Hepatocyte (in vitro differentiated cells): ENCODE measurements at regions not wholly inside any gene's neighbourhood (a gene's known extent, or its start where the extent isn't known, plus 50 kb on each side); places are given as distances from the start of the nearest gene placed in this dataset.

Experiments
- DNase-seq: peaks from one replicate; pipeline ENCODE4 v3.0.0-alpha.2; 2016; ENCODE audit warnings: low spot score
- H2AFZ ChIP-seq: fragments of 200-600 bp; sonication (generic); 2 replicates; pipeline ENCODE4 v1.6.0; 2016; ENCODE audit warnings: antibody characterized with exemption, mild to moderate bottlenecking
- H3K27ac ChIP-seq: fragments of 200-600 bp; sonication (generic); 2 replicates; pipeline ENCODE4 v1.5.1; 2016; ENCODE audit warnings: mild to moderate bottlenecking
- H3K27me3 ChIP-seq: fragments of 200-600 bp; sonication (generic); 2 replicates; pipeline ENCODE4 v1.6.1; 2016
- H3K36me3 ChIP-seq: fragments of 200-600 bp; sonication (generic); replicated peaks from 2 replicates; pipeline ENCODE4 v1.5.1; 2016; ENCODE audit warnings: low read depth; ENCODE audit not compliant: insufficient read depth
- H3K4me1 ChIP-seq: fragments of 200-600 bp; sonication (generic); 2 replicates; pipeline ENCODE4 v1.5.1; 2016; ENCODE audit warnings: mild to moderate bottlenecking, moderate library complexity; ENCODE audit not compliant: insufficient read depth
- H3K4me2 ChIP-seq: fragments of 200-600 bp; sonication (generic); 2 replicates; pipeline ENCODE4 v1.6.0; 2016
- H3K4me3 ChIP-seq: fragments of 200-600 bp; sonication (generic); 2 replicates; pipeline ENCODE4 v1.5.1; 2016; ENCODE audit warnings: mild to moderate bottlenecking
- H3K79me2 ChIP-seq: fragments of 200-600 bp; sonication (generic); 2 replicates; pipeline ENCODE4 v1.6.0; 2017; ENCODE audit warnings: mild to moderate bottlenecking
- H3K9me2 ChIP-seq: fragments of 200-600 bp; sonication (generic); replicated peaks from 2 replicates; pipeline ENCODE4 v1.6.0; 2017; ENCODE audit warnings: mild to moderate bottlenecking; ENCODE audit not compliant: insufficient read depth
- H3K9me3 ChIP-seq: fragments of 200-600 bp; sonication (generic); 2 replicates; pipeline ENCODE4 v1.5.1; 2016; ENCODE audit warnings: low read depth, mild to moderate bottlenecking
- H4K20me1 ChIP-seq: fragments of 200-600 bp; sonication (generic); 2 replicates; pipeline ENCODE4 v1.6.0; 2016; ENCODE audit warnings: mild to moderate bottlenecking; ENCODE audit not compliant: insufficient read depth, poor library complexity, severe bottlenecking
- CTCF ChIP-seq: fragments of 200-600 bp; sonication (generic); IDR thresholded peaks from 2 replicates; pipeline ENCODE4 v1.5.1; 2016; ENCODE audit warnings: antibody characterized with exemption, mild to moderate bottlenecking; ENCODE audit not compliant: poor library complexity
- EZH2 ChIP-seq: fragments of 200-600 bp; sonication (generic); IDR thresholded peaks from 2 replicates; pipeline ENCODE4 v1.6.1; 2016; ENCODE audit warnings: antibody characterized with exemption, mild to moderate bottlenecking, borderline replicate concordance
- EZH2phosphoT487 ChIP-seq: fragments of 200-600 bp; sonication (generic); IDR thresholded peaks from one replicate; pipeline ENCODE4 v1.6.1; 2018; ENCODE audit warnings: antibody characterized with exemption, mild to moderate bottlenecking, low read depth, moderate library complexity; ENCODE audit not compliant: unreplicated experiment, severe bottlenecking
- WGBS: methylation state at CpG from one replicate; pipeline ENCODE4 v1.1.6; 2016; ENCODE audit warnings: low lambda C conversion rate; ENCODE audit errors: missing lambda C conversion rate; 5-methylcytosine and 5-hydroxymethylcytosine counted together

- no peak overlapping the region for H2AFZ ChIP-seq
- H3K9me3 ChIP-seq: no peaks in the 10 kb centered on the region
- no peaks in the 10 kb centered on the region for H3K27me3 ChIP-seq
- no peaks in the 10 kb centered on the region for H3K9me2 ChIP-seq
- no peaks in the 10 kb centered on the region for H4K20me1 ChIP-seq
- H3K36me3 ChIP-seq: no peaks in the 10 kb centered on the region
- no peak overlapping the region for H3K4me2 ChIP-seq
- no peaks in the 10 kb centered on the region for H3K79me2 ChIP-seq
- 81% methylated on average over 5 of the region's 5 CpGs for WGBS
- no peaks in the 10 kb centered on the region for H3K4me1 ChIP-seq
- no peak overlapping the region for H3K4me3 ChIP-seq
- no peak for DNase-seq
- no peak for TF ChIP-seq EZH2phosphoT487
- no peak for TF ChIP-seq CTCF
- no peak for TF ChIP-seq EZH2
- no peak overlapping the region for H3K27ac ChIP-seq
Measured at GRCh38 chr3:82085851-82086475, 324.5 kb upstream of the GBE1 start.

- Histone ChIP-seq H3K4me2 (no peak overlapping the region), H3K36me3 (no peaks in the 10 kb centered on the region), H3K9me2 (no peaks in the 10 kb centered on the region), H3K27ac (no peak overlapping the region), H3K4me3 (no peak overlapping the region), H2AFZ (no peak overlapping the region), H3K27me3 (no peaks in the 10 kb centered on the region), H3K79me2 (no peaks in the 10 kb centered on the region), H4K20me1 (no peaks in the 10 kb centered on the region), H3K4me1 (no peaks in the 10 kb centered on the region), H3K9me3 (no peaks in the 10 kb centered on the region)
- 84% methylated on average over 3 of the region's 3 CpGs for WGBS
- TF ChIP-seq CTCF (no peak), EZH2 (no peak), EZH2phosphoT487 (no peak)
- no peak for DNase-seq
Measured at GRCh38 chr3:82085356-82085755, 323.9 kb upstream of the GBE1 start.

- no peaks in the 10 kb centered on the region for H3K9me3 ChIP-seq
- no peak overlapping the region for H3K4me3 ChIP-seq
- H3K79me2 ChIP-seq: no peaks in the 10 kb centered on the region
- no peak overlapping the region for H3K27ac ChIP-seq
- no peaks in the 10 kb centered on the region for H4K20me1 ChIP-seq
- H3K9me2 ChIP-seq: no peaks in the 10 kb centered on the region
- DNase-seq: no peak
- no peaks in the 10 kb centered on the region for H3K36me3 ChIP-seq
- no peaks in the 10 kb centered on the region for H3K27me3 ChIP-seq
- H2AFZ ChIP-seq: no peak overlapping the region
- H3K4me2 ChIP-seq: no peak overlapping the region
- TF ChIP-seq EZH2 (no peak), CTCF (no peak), EZH2phosphoT487 (no peak)
- H3K4me1 ChIP-seq: no peaks in the 10 kb centered on the region
- WGBS: 84% methylated on average over 1 of the region's 1 CpG
Measured at GRCh38 chr3:82084824-82085223, 323.4 kb upstream of the GBE1 start.

GRCh38 chr3:82082796-82083195 is 321.4 kb upstream of the GBE1 start:
- no peaks in the 10 kb centered on the region for H3K9me3 ChIP-seq
- no peak overlapping the region for H3K4me2 ChIP-seq
- no peak overlapping the region for H3K27ac ChIP-seq
- H3K27me3 ChIP-seq: no peaks in the 10 kb centered on the region
- DNase-seq: no peak
- H2AFZ ChIP-seq: no peak overlapping the region
- no peaks in the 10 kb centered on the region for H4K20me1 ChIP-seq
- no peak overlapping the region for H3K4me3 ChIP-seq
- TF ChIP-seq EZH2 (no peak), EZH2phosphoT487 (no peak), CTCF (no peak)
- no peaks in the 10 kb centered on the region for H3K36me3 ChIP-seq
- no peaks in the 10 kb centered on the region for H3K4me1 ChIP-seq
- H3K9me2 ChIP-seq: no peaks in the 10 kb centered on the region
- H3K79me2 ChIP-seq: no peaks in the 10 kb centered on the region
